Hematopoietic multipotent progenitor cell treated with erythropoietin and hydrocortisone succinate and interleukin-3 and kit ligand, for 17 days (in vitro differentiated cells): ENCODE measurements at regions not wholly inside any gene's neighbourhood (a gene's known extent, or its start where the extent isn't known, plus 50 kb on each side); places are given as distances from the start of the nearest gene placed in this dataset.
"Not testable (repeated sequence)": the region's sequence is repeated elsewhere in the genome, so short reads cannot be mapped to it uniquely, and the experiment has no call there.

Experiments
- DNase-seq: peaks from one replicate; pipeline ENCODE4 v3.0.0-alpha.2; 2015; ENCODE audit warnings: low spot score

DNA sequence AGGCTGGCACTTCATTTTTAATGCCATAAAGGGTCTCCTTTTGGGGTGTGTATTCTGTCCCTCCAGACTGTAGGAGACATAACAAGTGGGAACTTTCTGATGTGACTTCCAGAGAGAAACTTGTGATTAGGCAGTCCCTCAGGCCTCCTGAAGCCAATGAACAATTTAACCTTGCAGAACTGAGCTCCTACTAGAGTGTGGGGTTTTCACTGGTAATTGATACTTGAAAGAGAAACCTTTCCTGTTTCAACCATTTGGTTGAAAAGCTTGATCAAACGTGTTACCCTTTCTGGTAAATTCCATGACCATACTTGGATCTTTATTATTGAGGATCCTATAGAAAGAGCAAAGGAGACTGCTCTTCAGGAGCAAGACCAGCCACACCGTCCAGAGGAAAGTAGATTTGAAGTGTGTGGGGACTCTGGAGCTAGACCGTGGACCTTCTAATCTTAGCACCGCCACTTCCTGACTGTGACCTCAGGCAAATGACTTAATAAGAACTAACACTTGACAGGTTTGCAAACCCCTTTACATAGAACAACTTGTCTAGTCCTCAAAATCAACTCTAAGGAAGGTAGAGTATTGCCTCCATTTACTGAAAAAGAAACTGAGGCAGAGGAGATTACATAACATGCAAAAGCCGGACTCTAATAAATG, 69.9 kb upstream of the GDNF start:
- not testable (repeated sequence) for DNase-seq

GRCh38 chr5:37906416-37906815, 66.6 kb upstream of the GDNF start:
- no peak for DNase-seq

- DNase-seq: no peak
These were observed 65.4 kb upstream of the GDNF start for GRCh38 chr5:37905230-37905629.

DNA sequence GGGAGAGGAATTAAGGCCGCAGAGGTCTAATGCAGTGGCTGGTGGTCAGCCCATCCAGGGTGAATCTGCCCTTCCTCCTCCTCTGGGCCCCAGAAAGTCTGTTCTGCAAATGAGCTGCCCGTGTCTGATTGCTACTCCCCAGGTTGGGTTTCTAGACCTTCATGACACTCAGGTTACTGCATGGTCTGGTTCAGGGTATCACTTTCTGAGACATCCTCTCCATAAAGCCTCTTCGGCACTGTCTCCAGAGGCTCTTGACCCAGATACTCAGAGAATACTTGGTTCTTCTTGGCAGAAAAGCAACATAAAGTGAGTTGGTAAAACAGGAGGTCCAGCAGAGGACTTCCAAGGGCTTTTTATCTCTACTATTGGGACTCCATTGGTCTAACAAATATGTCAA, 62.5 kb upstream of the GDNF start:
- DNase-seq: no peak

DNA sequence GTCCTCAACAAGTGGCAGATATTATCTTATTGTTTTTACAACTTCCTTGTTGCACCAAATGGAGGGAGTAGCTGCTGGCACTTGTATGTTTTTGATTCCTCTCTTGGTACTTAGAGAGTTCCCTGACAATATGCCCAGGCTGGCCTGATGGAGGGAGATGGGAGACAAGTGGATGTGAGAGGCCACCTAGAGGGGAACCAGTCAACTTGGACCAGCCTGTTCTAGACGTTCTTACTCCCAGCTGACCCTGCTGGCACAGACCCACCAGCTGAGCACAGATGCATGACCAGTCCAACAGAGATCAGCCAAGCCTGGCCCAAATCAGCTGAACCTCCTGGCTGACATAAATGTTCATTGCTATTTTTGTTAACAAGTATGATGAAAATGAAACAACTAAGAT, 60.9 kb upstream of the GDNF start:
- DNase-seq: no peak

DNA sequence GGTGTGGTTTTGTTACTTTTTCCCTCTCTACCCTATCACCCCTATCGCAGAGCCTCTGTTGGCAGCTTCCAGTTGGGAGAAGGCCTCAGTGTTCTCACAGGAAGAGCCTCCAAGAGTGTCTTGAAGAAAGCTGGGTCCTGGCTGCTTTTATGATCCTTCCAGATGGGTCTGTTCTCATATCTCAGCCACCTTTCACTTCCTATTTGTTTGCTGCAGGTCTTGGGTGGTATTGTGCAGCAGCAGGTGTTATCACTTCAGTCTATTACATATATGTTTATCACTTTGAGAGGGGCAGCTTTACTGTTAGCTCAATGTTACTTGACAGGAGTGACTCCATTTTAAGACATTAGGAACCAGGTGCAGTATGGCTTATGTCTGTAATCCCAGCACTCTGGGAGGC, 59.2 kb upstream of the GDNF start:
- DNase-seq: no peak

GRCh38 chr5:37896159-37896558, 56.3 kb upstream of the GDNF start:
- DNase-seq: no peak

DNA sequence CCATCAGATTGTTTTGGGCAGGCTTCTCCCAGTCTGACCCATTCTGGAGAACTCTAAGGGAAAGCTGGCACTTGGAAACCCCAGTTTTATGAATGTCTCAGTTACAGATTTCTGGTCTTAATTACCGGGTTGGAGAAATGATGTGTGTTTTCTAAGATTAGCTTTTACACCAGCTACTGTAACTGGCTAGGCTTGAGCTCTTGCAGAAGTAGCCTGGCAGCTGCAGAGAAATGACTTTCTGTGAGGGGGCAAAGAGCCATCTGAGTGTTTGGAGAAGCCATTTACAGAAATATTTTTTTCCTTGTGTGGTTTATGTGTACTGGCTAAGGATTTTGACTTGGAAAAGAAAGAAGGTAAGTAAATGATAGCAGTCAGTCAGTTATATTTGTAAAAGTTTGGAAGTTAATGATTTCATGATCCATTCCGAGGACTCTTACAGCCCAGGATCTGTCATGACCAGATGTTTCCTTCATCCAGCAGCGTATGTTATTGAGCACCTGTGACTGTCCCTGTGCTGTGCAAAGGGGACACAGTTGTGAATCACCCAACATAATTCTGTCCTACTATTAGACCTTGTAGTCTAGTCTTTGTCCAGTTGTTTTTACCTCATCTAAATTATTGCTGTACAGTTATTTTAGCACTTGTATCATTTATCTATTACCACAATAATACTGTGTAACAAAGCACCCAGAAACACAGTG, 53.7 kb upstream of the GDNF start:
- DNase-seq: no peak

GRCh38 chr5:37892586-37892985, 52.7 kb upstream of the GDNF start:
- no peak for DNase-seq

- DNase-seq: no peak
These were observed 52.0 kb upstream of the GDNF start for GRCh38 chr5:37891832-37892231.

GRCh38 chr5:37889612-37890317, 49.9 kb upstream of the GDNF start:
- no peak for DNase-seq
